OCI-LY7 (cell line): ENCODE measurements at regions not wholly inside any gene's neighbourhood (a gene's known extent, or its start where the extent isn't known, plus 50 kb on each side); places are given as distances from the start of the nearest gene placed in this dataset.

Experiments
- EZH2phosphoT487 ChIP-seq: fragments of 200-600 bp; sonication (generic); IDR thresholded peaks from 2 replicates; pipeline ENCODE4 v1.6.1; 2018; ENCODE audit warnings: low read depth, borderline replicate concordance, mild to moderate bottlenecking, mixed run types, antibody characterized with exemption, low read length, moderate library complexity, mixed read lengths
- TF ChIP-seq, protein P1 (sequence below): fragments of 200-600 bp; sonication (generic); conservative IDR thresholded peaks from 2 replicates; pipeline ENCODE4 v1.5.1; 2014; ENCODE audit warnings: mild to moderate bottlenecking, antibody characterized with exemption, low read length, moderate library complexity, mixed read lengths

DNA sequence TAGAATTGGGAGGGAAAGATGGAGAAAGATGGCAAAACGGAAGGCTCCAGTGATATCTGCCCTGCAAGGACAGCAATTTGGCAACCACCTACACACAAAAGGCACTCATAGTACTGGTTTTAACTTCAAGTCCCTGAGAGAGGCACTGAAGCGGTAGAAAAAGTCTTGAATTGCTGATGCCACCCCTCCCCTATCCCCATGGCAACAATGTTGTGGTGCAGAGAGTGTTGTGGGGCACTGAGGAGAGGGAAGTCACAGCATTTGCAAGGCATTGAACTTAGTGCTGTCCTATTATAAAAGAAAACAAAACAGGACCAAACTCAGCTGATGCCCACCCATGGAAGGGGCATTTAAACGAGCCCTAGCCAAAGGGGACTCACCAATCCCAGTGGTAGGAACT is 343.7 kb downstream of the HAO1 start:
- TF ChIP-seq, protein P1, sequence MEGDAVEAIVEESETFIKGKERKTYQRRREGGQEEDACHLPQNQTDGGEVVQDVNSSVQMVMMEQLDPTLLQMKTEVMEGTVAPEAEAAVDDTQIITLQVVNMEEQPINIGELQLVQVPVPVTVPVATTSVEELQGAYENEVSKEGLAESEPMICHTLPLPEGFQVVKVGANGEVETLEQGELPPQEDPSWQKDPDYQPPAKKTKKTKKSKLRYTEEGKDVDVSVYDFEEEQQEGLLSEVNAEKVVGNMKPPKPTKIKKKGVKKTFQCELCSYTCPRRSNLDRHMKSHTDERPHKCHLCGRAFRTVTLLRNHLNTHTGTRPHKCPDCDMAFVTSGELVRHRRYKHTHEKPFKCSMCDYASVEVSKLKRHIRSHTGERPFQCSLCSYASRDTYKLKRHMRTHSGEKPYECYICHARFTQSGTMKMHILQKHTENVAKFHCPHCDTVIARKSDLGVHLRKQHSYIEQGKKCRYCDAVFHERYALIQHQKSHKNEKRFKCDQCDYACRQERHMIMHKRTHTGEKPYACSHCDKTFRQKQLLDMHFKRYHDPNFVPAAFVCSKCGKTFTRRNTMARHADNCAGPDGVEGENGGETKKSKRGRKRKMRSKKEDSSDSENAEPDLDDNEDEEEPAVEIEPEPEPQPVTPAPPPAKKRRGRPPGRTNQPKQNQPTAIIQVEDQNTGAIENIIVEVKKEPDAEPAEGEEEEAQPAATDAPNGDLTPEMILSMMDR, result no peak
- no peak for TF ChIP-seq EZH2phosphoT487
